Lower leg skin (tissue), 4 donors: ENCODE measurements at regions not wholly inside any gene's neighbourhood (a gene's known extent, or its start where the extent isn't known, plus 50 kb on each side); places are given as distances from the start of the nearest gene placed in this dataset.

Experiments used
- DNase-seq, 2 donors: peaks; one replicate each; pipeline ENCODE4 v3.0.0-alpha.2; 2019; ENCODE audit warnings: low spot score in 2 of 2
- H3K4me3 ChIP-seq: fragments of 200-600 bp; sonication (generic); 2 replicates; pipeline ENCODE4 v1.5.1; 2017; ENCODE audit warnings: mild to moderate bottlenecking, low read depth; ENCODE audit not compliant: poor library complexity, severe bottlenecking
- CTCF ChIP-seq, 3 donors: fragments of 450-650 bp; IDR thresholded peaks; one replicate each; pipeline ENCODE4 v1.5.1; 2016; ENCODE audit warnings: antibody characterized with exemption in 3 of 3, mild to moderate bottlenecking in 3 of 3, moderate library complexity in 2 of 3
- POLR2A ChIP-seq, 2 donors: fragments of 450-650 bp; IDR thresholded peaks; one replicate each; pipeline ENCODE4 v1.6.1; 2016 to 2017; ENCODE audit warnings: antibody characterized with exemption in 2 of 2, mild to moderate bottlenecking in 1 of 2, moderate library complexity in 1 of 2
- WGBS, 2 donors: methylation state at CpG; one replicate each; pipeline ENCODE4 v1.1.5; 2018; 5-methylcytosine and 5-hydroxymethylcytosine counted together
- intact Hi-C: fragments of 100-400 bp; cut with DNase I; formaldehyde crosslinking; loops from one replicate; pipeline ENCODE4 v1.15.0; 2023; ENCODE audit warnings: low total_unique reads

DNA sequence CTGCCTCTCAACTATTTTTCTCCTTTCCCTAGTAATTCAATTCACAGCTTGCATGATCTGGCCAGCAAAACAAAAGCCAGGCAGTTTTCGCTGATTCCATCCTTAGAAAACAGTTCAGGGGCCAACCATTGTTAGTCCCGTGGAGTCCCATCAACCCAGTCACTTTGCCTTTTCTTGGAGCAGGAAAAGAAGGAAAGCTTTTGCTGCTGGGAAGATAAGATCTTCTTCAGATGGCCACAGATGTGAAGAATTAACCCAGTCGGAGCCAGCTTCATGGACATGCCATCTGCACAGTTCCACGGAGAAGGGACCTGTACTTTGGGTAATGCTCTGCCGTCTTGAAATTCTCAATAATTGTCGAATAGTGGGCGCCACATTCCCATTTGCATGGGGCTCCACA is 76.9 kb upstream of the TSHZ2 start:
- no peak for TF ChIP-seq POLR2A (IDR thresholded peaks at IDR 0.05)
- no peak for TF ChIP-seq CTCF (IDR thresholded peaks at IDR 0.05)
- 61 to 62% methylated on average over 7 of the region's 7 CpGs for WGBS, 2 donors
- no peak for DNase-seq
- no peak overlapping the region for H3K4me3 ChIP-seq
- intact Hi-C loops = no loop called here

GRCh38 chr20:52893498-52893897 is 78.7 kb upstream of the TSHZ2 start:
- H3K4me3 ChIP-seq = no peak overlapping the region
- TF ChIP-seq POLR2A (IDR thresholded peaks at IDR 0.05) (no peak), CTCF (IDR thresholded peaks at IDR 0.05) (no peak)
- intact Hi-C loops = no loop called here
- DNase-seq = no peak
- 86 to 90% methylated on average over 4 of the region's 4 CpGs for WGBS, 2 donors

- intact Hi-C loops = no loop called here
- 91 to 94% methylated on average over 2 of the region's 2 CpGs for WGBS, 2 donors
- no peak overlapping the region for H3K4me3 ChIP-seq
- no peak for DNase-seq
- TF ChIP-seq POLR2A (IDR thresholded peaks at IDR 0.05) = no peak
- TF ChIP-seq CTCF (IDR thresholded peaks at IDR 0.05) = no peak
Observed at GRCh38 chr20:52892023-52892422, 80.1 kb upstream of the TSHZ2 start.

DNA sequence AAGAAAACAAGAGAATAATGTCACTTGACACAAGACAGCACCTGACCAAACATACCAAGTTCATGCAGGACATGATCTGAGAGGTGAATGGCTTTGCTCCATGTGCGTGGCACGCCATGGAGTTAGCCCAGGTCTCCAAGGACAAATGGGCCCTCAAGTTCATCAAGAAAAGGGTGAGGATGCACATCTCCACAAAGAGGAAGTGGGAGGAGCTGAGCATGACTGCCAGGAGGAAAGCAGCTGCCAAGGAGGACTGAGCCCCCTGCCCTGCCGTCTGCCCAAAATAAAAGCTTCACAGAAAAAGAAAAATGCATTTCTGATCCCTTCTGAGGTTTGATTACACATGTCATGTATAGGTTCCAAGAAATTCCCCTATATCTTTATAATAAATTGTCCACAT is 82.0 kb upstream of the TSHZ2 start:
- no peak overlapping the region for H3K4me3 ChIP-seq
- TF ChIP-seq CTCF (IDR thresholded peaks at IDR 0.05) = no peak
- TF ChIP-seq POLR2A (IDR thresholded peaks at IDR 0.05) = no peak
- DNase-seq = no peak
- 70 to 77% methylated on average over 3 of the region's 3 CpGs for WGBS, 2 donors
- intact Hi-C loops = no loop called here

DNA sequence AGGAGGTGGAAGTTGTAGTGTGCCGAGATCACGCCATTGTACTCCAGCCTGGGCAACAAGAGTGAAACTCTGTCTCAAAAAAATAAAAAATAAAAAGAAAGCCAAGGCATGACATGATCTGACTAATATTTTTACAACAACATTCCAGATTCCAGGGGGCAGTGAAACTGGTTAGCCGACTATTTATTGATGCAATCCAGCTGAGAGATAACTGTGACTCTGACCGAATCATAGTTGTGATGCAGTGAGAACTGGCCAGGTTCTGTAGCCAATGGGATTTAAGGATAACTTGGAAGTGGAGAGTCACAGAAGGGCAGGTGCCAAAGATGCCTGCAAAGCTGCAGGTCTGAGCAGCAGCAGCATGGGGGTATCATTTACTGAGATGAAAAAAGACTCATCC is 82.9 kb upstream of the TSHZ2 start:
- intact Hi-C loops = no loop called here
- 35% methylated on average over 4 of the region's 4 CpGs for WGBS, 2 donors
- no peak overlapping the region for H3K4me3 ChIP-seq
- DNase-seq = no peak
- TF ChIP-seq POLR2A (IDR thresholded peaks at IDR 0.05) = no peak

DNA sequence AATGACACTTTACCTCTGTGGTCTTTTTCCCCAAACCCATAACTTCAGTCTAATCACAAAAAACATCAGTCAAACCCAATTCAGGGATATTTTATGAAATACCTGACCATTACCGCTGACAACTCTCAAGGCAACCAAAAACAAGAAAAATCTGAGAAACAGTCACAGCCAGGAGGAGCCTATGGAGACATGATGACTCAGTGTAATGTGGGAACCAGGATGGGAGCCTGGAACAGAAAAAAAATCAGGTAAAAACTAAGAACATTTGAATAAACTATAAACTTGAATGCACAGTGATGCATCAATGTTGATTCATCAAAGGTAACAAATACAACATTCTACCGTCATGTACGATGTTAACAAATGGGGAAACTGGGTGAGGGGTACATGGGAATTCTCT is 84.1 kb upstream of the TSHZ2 start:
- WGBS, 2 donors = 95 to 97% methylated on average over 3 of the region's 3 CpGs
- TF ChIP-seq POLR2A (IDR thresholded peaks at IDR 0.05) (no peak), CTCF (IDR thresholded peaks at IDR 0.05) (no peak)
- intact Hi-C loops = no loop called here

More for the DNA sequence above, 84.1 kb upstream of the TSHZ2 start:
- no peak overlapping the region for H3K4me3 ChIP-seq
- DNase-seq = no peak
